GM10266 (cell line): ENCODE measurements at regions not wholly inside any gene's neighbourhood (a gene's known extent, or its start where the extent isn't known, plus 50 kb on each side); places are given as distances from the start of the nearest gene placed in this dataset.
"Not testable (repeated sequence)": the region's sequence is repeated elsewhere in the genome, so short reads cannot be mapped to it uniquely, and the experiment has no call there.

Source experiments
- DNase-seq: peaks from one replicate; pipeline ENCODE4 v3.0.0; 2012; ENCODE audit errors: extremely low spot score
- TF ChIP-seq, protein P1 (sequence below): IDR thresholded peaks from 2 replicates; pipeline ENCODE4 v1.5.1; 2012; ENCODE audit warnings: mild to moderate bottlenecking, low read depth; ENCODE audit not compliant: control insufficient read depth, insufficient read depth; ENCODE audit errors: missing control alignments

DNA sequence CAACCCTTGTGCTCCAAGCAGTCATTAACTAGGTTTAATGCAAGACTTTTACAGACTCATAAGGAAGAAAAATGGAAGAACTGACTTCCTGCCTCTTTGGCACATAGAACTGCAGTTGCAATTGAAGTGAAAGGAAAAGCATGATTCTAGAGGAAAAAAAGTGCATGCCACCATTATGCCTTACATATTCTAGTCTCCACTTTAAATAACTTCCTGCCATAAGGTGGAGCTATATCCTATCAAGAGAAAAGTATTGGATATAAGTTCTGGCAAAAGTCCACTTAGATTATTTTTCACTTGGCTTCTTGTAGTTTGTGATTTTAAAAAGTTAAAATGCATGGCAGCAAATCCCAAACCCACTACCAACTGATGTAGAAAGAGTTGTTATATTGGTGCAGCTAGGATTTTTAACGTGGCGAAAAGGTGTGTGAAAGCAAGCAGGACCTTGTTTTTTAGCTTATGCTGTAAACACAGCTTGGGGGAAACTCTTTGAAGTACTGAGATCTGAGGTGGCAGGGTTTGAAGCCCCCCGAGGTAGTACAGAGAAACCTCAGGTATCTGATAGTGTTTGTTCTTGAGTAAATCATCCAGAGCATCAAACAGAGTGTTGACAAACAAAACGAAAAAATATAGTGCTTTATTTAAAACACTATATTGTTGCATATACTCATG is 117.9 kb downstream of the ANXA1 start:
- TF ChIP-seq, protein P1, sequence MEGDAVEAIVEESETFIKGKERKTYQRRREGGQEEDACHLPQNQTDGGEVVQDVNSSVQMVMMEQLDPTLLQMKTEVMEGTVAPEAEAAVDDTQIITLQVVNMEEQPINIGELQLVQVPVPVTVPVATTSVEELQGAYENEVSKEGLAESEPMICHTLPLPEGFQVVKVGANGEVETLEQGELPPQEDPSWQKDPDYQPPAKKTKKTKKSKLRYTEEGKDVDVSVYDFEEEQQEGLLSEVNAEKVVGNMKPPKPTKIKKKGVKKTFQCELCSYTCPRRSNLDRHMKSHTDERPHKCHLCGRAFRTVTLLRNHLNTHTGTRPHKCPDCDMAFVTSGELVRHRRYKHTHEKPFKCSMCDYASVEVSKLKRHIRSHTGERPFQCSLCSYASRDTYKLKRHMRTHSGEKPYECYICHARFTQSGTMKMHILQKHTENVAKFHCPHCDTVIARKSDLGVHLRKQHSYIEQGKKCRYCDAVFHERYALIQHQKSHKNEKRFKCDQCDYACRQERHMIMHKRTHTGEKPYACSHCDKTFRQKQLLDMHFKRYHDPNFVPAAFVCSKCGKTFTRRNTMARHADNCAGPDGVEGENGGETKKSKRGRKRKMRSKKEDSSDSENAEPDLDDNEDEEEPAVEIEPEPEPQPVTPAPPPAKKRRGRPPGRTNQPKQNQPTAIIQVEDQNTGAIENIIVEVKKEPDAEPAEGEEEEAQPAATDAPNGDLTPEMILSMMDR, result no peak
- DNase-seq, result no peak

DNA sequence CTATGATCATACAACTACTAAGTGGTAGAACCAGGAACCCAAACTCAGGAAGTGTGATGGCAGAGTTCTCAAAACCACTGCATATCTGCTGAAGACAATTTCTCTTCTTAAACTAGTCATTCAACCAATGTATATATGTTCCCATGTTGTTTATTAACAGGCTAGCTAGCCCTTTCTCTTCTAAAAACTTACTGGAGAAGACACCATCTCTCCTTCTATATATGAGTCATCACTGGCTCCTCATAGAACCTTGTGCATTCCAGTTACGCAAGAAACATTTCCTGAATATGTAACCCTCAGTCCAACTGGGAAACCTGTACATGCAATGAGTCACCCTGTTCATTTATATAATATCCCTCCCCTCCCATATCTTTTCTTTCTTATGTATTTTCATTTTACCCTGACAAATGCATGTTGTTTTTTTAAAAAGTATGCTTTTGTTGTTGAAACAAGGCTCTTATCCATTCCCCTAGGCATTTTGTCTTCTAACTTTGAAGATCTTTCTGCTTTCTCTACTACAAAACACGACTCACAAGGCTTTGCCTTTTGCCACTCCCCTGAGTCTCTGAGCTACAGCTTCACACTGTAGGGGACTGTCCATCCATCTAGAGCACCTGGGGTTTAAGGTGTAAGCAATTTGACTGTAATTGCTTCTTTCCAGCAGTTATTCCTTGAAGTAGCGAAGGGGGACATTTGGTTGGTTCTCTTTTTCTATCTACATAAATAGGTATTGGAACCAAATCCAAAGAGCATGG is 119.5 kb downstream of the ANXA1 start:
- DNase-seq, result no peak
- TF ChIP-seq, protein P1, result no peak

DNA sequence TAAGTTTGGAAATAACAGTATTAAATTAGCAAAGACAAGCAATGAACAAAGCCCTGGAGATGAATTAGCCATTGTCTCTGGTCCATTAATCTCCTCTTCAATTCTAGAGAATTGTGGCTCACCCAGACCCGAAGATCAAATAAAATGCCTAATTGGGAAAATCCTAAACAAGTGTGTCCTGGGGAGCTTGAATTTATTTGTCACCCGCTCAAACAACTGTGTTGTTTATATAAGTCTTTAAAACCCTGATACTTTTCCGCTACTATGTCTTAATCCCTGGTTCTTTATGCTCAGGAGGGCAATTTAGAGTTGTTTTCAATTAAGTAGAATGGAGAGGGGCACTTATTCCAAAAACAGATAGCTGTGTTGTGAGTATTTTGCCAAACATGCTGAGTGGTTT is 128.4 kb downstream of the ANXA1 start:
- no peak for DNase-seq
- TF ChIP-seq, protein P1, result no peak

GRCh38 chr9:73284377-73284776 is 132.7 kb downstream of the ANXA1 start:
- TF ChIP-seq, protein P1, result no peak
- no peak for DNase-seq

DNA sequence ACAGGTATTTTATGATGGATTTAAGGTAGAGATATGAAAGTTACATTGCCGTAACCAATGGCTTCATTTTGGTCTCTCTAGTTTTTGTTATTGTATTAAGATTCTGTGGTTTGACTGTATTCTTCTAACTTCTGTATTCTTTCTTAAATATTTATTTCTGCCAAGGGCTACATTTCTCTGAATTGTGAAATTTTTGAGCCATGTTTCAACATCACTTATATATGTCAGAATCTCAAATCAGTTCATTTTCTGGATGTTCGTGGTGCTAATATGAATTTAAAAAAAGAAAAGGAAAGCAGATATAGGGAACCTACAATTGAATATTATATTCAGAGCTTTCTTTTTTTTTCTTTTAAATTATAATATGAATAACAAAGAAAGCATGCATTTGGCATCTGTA is 142.7 kb downstream of the ANXA1 start:
- DNase-seq, result no peak
- TF ChIP-seq, protein P1, result no peak

- no peak for DNase-seq
- TF ChIP-seq, protein P1, result no peak
Measured at GRCh38 chr9:73325983-73326382, 174.3 kb downstream of the ANXA1 start.

GRCh38 chr9:73327149-73327548 is 175.5 kb downstream of the ANXA1 start:
- no peak for DNase-seq
- TF ChIP-seq, protein P1, result no peak

DNA sequence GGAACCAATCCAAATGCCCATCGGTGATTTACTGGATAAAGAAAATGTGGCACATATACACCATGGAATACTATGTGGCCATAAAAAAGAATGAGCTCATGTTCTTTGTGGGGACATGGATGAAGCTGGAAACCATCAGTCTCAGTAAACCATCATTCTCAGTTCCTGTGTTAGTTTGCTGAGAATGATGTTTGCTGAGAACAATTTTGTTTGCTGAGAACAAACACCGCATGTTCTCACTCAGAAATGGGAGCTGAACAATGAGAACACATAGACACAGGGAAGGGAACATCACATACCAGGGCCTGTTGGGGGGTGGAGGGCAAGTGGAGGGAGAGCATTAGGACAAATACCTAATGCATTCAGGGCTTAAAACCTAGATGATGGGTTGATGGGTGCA is 185.5 kb downstream of the ANXA1 start:
- not testable (repeated sequence) for DNase-seq
